GM21717 (cell line): ENCODE measurements at regions not wholly inside any gene's neighbourhood (a gene's known extent, or its start where the extent isn't known, plus 50 kb on each side); places are given as distances from the start of the nearest gene placed in this dataset.
"Not testable (repeated sequence)": the region's sequence is repeated elsewhere in the genome, so short reads cannot be mapped to it uniquely, and the experiment has no call there.

Experiments
- ATAC-seq: cut with Tn5 transposase; IDR thresholded peaks from one replicate; pipeline ENCODE4 v1.9.1; 2021; ENCODE audit warnings: mild to moderate bottlenecking, moderate library complexity; ENCODE audit not compliant: unreplicated experiment

DNA sequence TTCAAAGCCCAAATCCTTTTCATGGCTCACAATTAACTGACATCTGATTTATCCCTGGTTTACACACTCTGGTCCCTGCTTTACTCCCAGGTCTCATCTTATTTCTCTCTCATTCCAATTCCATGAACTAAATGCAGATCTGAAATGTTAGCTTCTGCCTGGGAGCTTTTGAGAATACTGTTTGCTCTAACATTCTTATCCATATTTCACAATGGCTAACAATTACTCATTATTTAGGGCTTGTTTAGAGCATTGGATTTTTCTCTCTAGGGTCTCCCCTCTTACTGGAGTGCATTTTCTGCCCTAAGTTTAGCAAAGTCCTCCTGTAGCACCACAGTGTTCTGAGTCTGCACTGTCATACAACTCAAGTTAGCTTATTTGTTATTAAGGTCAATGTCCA lies 121.5 kb upstream of the HCRTR2 start:
- no peak for ATAC-seq

DNA sequence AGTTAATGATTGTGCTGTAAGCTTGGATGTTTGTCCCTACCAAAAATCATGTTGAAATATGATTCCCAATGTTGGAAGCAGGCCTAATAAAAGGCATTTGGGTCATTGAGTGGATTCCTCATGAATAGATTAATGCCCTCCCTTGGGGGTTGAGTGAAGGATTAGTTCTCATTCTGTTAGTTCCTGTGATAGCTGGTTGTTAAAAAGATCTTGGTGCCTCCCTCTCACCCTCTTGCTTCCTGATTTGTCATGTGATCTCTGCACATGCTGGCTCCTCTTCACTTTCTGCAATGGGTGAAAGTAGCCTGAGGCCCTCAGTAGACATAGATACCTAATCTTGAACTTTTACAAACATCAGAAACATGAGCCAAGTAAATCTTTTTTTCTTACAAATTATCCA lies 115.6 kb upstream of the HCRTR2 start:
- no peak for ATAC-seq

DNA sequence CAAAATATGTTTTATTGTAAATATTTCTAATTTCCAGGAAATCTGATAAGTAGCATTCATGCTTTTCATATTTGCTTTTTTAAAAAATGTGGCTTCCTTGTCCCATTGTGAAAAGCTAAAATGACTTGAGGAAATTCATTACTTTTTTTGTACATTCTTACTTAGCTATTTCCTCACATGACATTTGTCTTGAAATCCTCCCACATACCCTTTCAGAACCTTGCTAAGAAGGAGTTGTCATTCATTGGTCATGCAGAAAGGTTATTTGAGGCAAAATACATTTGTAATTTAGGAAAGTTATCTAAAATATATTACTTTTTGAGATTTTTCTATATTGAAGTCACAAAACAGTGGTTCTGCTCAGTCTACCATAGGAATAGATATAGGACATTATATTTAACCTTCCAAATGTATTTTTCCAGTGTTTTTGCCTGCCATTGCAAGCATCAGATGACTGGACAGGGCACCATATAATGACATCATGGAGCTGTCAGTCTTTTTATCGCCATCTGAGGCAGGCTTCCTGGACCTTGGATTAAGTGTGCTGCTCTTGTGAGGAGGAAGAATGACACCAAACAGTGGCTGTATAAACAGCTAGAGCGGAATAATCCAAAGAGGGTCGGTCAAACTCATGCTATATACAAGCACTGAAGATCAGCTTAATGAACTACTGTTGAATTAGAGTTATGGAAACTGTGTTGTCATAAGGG lies 109.4 kb upstream of the HCRTR2 start:
- ATAC-seq, result no peak

DNA sequence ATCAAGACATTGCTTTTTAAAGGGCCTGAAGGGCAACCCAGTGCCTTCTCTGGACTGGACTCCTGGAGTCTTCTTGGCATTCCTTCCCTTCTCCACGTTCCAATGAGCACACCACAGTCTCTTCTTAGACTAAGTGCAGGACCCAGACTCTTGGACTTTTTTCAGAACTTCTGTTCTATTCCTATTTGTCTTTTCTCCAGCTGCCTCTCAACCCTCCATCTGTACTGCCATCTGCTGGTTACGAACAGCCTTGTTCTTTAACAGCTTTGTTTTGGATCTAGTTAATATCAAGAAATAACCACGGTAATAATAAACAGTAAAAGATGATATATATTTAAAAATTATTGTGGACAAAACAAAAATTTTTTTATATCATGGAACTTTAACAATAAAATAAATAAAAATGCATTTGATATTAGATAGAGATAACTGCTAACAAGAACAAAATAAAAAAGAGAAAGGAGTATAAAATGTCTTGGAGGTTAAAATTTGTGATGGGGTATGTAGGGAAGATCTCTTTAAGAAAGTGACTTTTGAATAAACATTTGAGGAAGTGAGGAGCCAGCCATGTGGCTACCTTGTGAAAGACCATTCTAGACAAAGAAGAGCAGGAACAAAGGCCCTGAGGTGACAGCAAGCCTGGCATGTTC lies 105.1 kb upstream of the HCRTR2 start:
- no peak for ATAC-seq

DNA sequence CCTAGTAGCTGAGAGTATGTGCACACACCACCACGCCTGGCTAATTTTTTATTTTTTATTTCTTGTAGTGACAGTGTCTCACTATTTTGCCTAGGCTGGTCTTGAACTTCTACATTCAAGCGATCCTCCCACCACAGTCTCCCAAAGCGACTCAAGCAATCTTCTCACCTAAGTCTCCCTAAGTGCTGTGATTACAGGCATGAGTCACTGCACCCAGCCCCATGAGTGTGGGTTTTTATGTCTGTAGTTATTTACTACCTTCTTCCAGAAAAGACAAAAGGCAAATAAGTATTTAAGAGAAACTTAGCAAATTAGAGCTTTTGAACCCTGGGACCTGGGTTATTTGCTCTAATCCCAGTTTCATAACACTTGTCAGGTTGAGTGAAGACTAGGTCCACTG lies 92.3 kb upstream of the HCRTR2 start:
- ATAC-seq, result no peak

DNA sequence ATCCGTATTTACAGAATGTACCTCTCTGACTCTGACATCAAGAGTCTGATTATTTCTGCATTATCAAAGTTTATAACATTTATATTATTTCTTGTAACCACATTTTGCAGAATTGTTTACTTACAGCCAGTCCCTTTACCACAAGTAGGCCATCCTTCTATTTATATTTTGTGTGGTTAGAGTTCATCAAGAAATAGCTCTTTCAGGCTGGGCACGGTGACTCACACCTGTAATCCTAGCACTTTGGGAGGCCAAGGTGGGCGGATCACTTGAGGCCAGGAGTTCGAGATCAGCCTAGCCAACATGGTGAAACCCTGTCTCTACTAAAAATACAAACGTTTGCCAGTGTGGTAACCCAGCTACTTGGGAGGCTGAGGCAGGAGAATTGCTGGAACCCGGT lies 86.3 kb upstream of the HCRTR2 start:
- not testable (repeated sequence) for ATAC-seq

DNA sequence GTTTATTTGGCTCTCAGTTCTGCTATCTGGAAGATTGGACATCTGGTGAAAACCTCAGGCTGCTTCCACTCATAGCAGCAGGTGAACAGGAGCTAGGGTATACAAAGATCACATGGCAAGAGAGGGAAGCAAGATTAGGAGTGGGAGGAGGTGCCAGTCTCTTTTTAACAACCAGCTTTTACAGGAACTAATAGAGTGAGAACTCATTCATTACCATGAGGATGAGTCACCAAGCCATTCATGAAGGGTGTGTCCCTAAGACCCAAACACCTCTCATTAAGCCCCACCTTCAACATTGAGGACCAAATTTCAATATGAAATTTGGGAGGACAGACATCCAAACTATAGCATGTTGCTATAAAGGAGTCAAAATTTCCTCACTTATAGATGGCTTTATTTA lies 85.4 kb upstream of the HCRTR2 start:
- no peak for ATAC-seq

DNA sequence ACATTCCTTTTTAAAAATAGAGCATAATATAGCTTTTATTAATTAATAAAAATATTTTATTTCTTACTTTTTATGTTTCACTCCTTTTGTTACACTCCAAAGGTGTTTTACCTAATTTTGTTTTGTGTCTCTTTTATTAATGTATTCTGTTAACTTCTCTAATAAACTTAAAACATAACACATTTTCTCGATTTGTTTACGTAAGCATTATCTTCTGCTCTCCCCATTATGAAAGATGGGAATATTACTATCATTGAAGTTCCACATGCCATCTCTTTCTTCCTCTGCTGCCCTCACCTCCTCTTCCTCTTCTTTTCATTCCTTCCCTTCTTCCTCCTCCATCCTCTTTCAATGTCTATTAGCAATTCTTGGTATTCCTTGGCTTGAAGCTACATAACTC lies 85.0 kb upstream of the HCRTR2 start:
- no peak for ATAC-seq

DNA sequence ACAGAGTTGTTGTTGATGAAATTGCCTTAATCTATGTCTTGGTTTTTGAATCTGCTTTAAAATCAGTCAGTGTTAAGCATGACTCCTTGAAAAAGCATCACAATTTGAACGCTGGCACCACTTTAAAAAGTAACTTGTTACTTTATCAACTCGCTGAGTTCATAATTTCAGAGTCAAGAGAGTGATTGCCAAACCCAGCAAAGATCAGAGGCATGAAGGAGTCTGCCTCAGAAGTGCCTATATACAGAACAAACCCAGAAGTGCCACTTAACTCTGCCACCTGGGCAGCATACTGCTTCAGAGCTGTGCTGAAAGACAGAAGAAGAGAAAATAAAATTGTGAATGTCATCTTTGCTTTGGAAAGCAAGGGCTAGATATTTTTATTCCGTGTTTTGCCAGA lies 73.6 kb upstream of the HCRTR2 start:
- ATAC-seq, result no peak

DNA sequence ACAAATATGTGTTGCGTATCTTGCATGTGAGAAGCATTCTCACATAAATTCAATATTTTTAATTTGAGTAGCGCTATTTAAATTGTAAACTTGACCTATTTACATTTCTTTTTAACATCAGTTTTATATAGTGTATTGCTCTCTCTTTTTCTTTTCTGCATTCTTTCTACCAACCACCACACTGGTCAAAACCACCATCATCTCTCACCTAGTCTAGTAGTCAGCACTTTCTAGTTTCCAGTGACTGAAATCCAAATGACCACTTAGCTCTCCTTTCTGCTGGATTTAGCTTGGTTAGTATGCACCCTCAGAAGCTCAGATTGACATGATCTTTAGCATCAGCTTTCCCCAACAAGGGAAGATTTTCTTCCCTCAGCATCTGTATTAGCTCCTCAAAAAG lies 73.2 kb upstream of the HCRTR2 start:
- no peak for ATAC-seq

DNA sequence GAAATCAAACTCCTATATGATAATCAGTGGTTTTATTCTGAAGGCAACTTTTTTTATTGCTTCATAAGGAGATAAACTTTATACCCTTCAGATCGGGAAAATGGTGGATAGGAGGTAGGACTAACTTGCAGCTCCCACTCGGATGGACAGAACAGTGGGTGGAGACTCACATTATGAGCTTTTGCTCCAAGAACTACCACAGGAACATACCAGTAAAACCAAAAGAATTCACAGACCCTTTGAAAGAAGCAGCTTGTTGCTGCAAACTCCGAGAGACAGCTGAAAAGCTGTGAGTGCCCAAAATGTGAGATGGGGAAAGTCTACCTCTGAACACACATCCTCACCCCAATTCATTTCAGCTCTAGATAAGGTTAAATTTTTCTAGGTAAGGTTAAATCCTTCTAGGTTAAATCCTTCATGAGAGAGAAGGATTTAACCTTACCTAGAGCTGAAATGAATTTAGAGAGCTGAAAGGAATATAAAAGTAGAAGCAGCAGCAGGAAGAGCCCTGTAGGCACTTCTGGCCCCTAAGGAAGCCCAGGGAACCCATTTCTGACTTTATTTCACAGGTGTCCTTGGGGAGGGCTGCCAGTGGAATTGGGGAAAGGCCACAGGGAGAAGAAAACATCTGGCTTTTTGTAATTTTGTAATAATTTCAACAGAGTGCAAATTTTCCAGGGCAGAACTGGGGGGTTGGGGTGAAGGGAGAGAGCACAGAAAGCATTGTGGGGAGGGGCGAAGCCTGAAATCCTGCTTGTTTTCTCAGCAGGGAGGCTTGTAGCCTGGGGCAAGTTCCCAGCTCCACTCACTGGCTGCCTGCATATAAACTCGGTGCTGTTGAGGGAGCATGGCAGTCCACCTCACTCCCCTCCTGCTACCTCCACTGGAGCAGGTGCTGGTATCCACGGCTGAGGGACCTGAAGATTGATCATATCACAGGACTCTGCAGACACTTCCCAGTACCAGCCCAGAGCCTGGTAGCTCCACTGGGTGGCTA lies 65.9 kb upstream of the HCRTR2 start:
- no peak for ATAC-seq

DNA sequence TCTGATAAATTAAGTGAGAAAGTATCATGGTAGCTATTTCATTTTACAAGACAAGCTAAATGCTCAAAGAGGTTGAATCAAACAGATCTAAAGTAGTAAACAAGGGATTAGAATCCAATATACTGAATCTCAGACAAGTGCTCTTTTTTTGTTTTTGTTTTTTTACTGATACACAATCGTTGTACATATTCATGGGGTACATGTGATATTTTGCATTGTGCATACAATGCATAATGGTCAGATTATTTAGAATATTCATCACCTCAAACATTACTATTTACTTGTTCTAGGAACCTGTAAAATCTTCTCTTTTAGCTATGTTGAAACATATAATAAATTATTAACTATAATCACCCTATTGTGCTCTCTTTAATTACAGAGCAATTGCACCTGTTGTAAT lies 57.0 kb upstream of the HCRTR2 start:
- no peak for ATAC-seq

DNA sequence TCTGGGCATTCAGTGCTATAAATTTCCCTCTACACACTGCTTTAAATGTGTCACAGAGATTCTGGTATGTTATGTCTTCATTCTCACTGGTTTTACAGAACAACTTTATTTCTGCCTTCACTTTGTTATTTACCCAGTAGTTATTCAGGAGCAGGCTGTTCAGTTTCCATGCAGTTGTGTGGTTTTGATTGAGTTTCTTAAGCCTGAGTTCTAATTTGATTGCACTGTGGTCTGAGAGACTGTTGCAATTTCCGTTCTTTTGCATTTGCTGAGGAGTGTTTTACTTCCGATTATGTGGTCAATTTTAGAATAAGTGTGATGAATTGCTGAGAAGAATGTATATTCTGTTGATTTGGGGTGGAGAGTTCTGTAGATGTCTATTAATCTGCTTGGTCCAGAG lies 50.1 kb upstream of the HCRTR2 start:
- ATAC-seq, result not testable (repeated sequence)
